ENCODE measurements at regions not wholly inside any gene's neighbourhood (a gene's known extent, or its start where the extent isn't known, plus 50 kb on each side); places are given as distances from the start of the nearest gene placed in this dataset.
"Not testable (repeated sequence)": the region's sequence is repeated elsewhere in the genome, so short reads cannot be mapped to it uniquely, and the experiment has no call there.

DNA sequence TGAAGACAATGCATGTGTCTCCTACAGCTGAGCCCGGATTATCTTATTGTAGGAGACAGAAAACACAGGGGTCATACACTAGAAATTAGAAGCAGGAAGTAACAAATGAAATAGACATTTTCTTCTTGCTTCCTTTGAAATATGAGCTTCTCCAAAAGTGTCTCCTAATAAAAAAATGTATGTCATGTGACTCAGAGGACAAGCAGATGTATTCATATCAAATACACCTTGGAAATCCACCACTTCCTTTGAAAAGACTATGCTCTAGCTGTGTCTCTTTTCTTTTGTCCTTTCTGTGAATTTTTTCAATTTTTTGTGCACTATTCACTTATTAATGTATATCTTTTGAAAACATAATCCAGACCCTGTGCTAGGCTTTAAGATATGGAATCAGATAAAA lies 1906.2 kb downstream of the C4orf33 start:
- Histone ChIP-seq H3K4me3 (ENCODE audit: low read length in 2 of 2) (no peak overlapping the region), H3K36me3 (ENCODE audit: control insufficient read depth in 2 of 2, insufficient read depth in 2 of 2, low read length in 1 of 2) (no peaks in the 10 kb centered on the region), H3K27me3 (ENCODE audit: control insufficient read depth in 2 of 2, insufficient read depth in 1 of 2, low read length in 1 of 2) (no peaks in the 10 kb centered on the region), H3K27ac (ENCODE audit: low read depth in 1 of 2, low read length in 1 of 2) (no peak overlapping the region), H3K9me3 (ENCODE audit: control insufficient read depth in 2 of 2, insufficient read depth in 1 of 2, low read length in 1 of 2) (no peaks in the 10 kb centered on the region), H3K4me1 (ENCODE audit: control insufficient read depth in 2 of 2, insufficient read depth in 2 of 2, low read length in 2 of 2) (no peaks in the 10 kb centered on the region)
- DNase-seq (ENCODE audit: low read depth in 6 of 9, low spot score in 9 of 9) = no peak
- whole genome bisulfite sequencing = 94% methylated on average over 1 of the region's 1 CpG

DNA sequence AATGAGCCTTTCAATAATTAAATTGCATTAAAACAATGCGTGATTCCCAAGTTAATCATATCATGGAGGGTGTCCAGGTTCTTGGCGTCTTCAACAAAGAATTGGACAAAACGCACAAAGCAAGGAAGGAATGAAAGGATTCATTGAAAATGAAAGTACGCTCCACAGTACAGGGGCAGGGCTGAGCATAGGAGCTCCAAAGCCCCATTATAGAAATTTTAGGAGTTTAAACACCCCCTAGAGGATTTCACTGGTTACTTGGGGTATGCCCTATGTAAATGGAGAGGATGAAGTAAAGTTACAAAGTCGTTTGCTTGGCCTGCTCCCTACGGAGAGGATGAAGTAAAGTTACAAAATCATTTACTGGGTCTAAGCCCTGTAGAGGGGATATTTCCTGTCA lies 1910.4 kb downstream of the C4orf33 start:
- 95% methylated on average over 6 of the region's 6 CpGs for WGBS
- no peak overlapping the region for H3K4me3 ChIP-seq (ENCODE audit: low read length in 2 of 2)

DNA sequence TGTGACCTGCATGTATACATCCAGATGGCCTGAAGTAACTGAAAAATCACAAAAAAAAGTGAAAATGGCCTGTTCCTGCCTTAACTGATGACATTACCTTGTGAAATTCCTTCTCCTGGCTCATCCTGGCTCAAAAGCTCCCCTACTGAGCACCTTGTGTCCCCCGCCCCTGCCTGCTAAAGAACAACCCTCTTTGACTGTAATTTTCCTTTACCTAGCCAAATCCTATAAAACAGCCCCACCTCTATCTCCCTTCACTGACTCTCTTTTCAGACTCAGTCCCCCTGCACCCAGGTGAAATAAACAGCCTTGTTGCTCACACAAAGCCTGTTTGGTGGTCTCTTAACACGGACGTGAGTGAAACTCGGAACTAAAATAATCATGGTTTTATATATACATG lies 1916.0 kb downstream of the C4orf33 start:
- H3K4me1 ChIP-seq (ENCODE audit: control insufficient read depth in 2 of 2, insufficient read depth in 2 of 2, low read length in 2 of 2); H3K27ac ChIP-seq (ENCODE audit: low read depth in 1 of 2, low read length in 1 of 2); H3K9me3 ChIP-seq (ENCODE audit: control insufficient read depth in 2 of 2, insufficient read depth in 1 of 2, low read length in 1 of 2); H3K36me3 ChIP-seq (ENCODE audit: control insufficient read depth in 2 of 2, insufficient read depth in 2 of 2, low read length in 1 of 2); DNase-seq (ENCODE audit: low read depth in 6 of 9, low spot score in 9 of 9); H3K27me3 ChIP-seq (ENCODE audit: control insufficient read depth in 2 of 2, insufficient read depth in 1 of 2, low read length in 1 of 2); H3K4me3 ChIP-seq (ENCODE audit: low read length in 2 of 2): not testable (repeated sequence)
- WGBS = 95% methylated on average over 4 of the region's 4 CpGs

More for the DNA sequence above, 1910.4 kb downstream of the C4orf33 start:
- Histone ChIP-seq H3K36me3 (ENCODE audit: control insufficient read depth in 2 of 2, insufficient read depth in 2 of 2, low read length in 1 of 2) (no peaks in the 10 kb centered on the region), H3K27me3 (ENCODE audit: control insufficient read depth in 2 of 2, insufficient read depth in 1 of 2, low read length in 1 of 2) (no peaks in the 10 kb centered on the region), H3K27ac (ENCODE audit: low read depth in 1 of 2, low read length in 1 of 2) (no peak overlapping the region), H3K9me3 (ENCODE audit: control insufficient read depth in 2 of 2, insufficient read depth in 1 of 2, low read length in 1 of 2) (no peaks in the 10 kb centered on the region), H3K4me1 (ENCODE audit: control insufficient read depth in 2 of 2, insufficient read depth in 2 of 2, low read length in 2 of 2) (no peaks in the 10 kb centered on the region)
- no peak for DNase-seq (ENCODE audit: low read depth in 6 of 9, low spot score in 9 of 9)

DNA sequence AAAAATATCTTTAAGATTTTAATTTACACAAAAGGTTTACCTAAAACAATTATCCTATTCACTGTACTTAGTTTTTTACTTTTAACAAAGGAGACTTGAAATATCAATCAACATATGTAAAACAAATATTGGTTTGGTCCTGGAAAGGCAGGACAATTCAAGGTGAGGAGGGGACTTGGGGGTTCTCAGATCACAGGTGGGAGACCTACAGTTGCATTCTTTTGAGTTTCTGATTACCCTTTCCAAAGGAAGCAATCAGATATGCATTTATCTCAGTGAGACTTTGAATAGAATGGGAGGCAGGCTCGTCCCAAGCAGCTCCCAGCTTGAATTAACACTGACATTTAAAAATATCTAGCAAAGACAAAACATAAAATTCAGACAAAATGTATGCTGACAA lies 1917.3 kb downstream of the C4orf33 start:
- no peaks in the 10 kb centered on the region for H3K27me3 ChIP-seq (ENCODE audit: control insufficient read depth in 2 of 2, insufficient read depth in 1 of 2, low read length in 1 of 2)

DNA sequence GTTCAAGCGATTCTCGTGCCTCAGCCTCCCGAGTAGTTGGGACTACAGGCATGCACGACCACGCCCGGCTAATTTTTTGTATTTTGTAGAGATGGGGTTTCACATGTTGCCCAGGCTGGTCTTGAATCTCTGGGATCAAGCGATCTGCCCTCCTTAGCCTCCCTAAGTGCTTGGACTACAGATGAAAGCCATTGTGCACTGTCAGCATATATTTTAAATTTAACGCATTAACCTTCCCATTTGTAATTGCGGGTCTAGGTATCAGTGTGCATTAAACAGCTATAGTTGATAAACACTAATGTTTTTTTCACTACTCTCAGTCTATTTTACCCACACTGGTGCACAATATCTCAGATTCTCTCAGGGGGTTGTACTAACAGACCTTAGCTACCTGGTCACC lies 1930.8 kb downstream of the C4orf33 start:
- H3K36me3 ChIP-seq (ENCODE audit: control insufficient read depth in 2 of 2, insufficient read depth in 2 of 2, low read length in 1 of 2) = no peaks in the 10 kb centered on the region
- no peaks in the 10 kb centered on the region for H3K9me3 ChIP-seq (ENCODE audit: control insufficient read depth in 2 of 2, insufficient read depth in 1 of 2, low read length in 1 of 2)
- no peaks in the 10 kb centered on the region for H3K4me1 ChIP-seq (ENCODE audit: control insufficient read depth in 2 of 2, insufficient read depth in 2 of 2, low read length in 2 of 2)
- 98% methylated on average over 9 of the region's 9 CpGs for WGBS
- H3K27me3 ChIP-seq (ENCODE audit: control insufficient read depth in 2 of 2, insufficient read depth in 1 of 2, low read length in 1 of 2) = no peaks in the 10 kb centered on the region
- no peak for DNase-seq (ENCODE audit: low read depth in 6 of 9, low spot score in 9 of 9)
- no peak overlapping the region for H3K4me3 ChIP-seq (ENCODE audit: low read length in 2 of 2)
- H3K27ac ChIP-seq (ENCODE audit: low read depth in 1 of 2, low read length in 1 of 2) = no peak overlapping the region

More for the DNA sequence above, 1917.3 kb downstream of the C4orf33 start:
- DNase-seq (ENCODE audit: low read depth in 6 of 9, low spot score in 9 of 9) = no peak
- Histone ChIP-seq H3K4me3 (ENCODE audit: low read length in 2 of 2) (no peak overlapping the region), H3K27ac (ENCODE audit: low read depth in 1 of 2, low read length in 1 of 2) (no peak overlapping the region), H3K9me3 (ENCODE audit: control insufficient read depth in 2 of 2, insufficient read depth in 1 of 2, low read length in 1 of 2) (no peaks in the 10 kb centered on the region), H3K4me1 (ENCODE audit: control insufficient read depth in 2 of 2, insufficient read depth in 2 of 2, low read length in 2 of 2) (no peaks in the 10 kb centered on the region), H3K36me3 (ENCODE audit: control insufficient read depth in 2 of 2, insufficient read depth in 2 of 2, low read length in 1 of 2) (no peaks in the 10 kb centered on the region)
- WGBS = 80% methylated on average over 1 of the region's 1 CpG

DNA sequence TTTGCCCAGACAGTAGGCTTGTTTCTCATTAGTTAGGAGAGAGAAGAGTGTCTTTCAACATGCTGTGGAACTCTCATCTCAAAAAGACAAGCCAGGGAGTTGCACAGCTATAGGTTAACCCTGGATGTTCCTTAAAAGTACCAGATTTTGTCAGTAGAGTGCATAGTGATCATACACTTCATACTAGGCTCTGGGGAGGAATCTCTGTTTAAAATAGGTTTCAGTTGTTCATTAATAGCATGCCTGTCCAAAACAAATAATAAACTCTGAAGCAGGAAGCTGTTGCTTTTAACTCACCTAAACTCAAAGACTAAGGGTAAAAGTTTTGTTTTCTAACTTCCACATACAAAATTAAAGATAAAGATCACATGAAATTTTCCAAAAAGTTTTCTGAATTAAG lies 1948.4 kb downstream of the C4orf33 start:
- no peaks in the 10 kb centered on the region for H3K4me1 ChIP-seq (ENCODE audit: control insufficient read depth in 2 of 2, insufficient read depth in 2 of 2, low read length in 2 of 2)
- H3K4me3 ChIP-seq (ENCODE audit: low read length in 2 of 2) = no peak overlapping the region

DNA sequence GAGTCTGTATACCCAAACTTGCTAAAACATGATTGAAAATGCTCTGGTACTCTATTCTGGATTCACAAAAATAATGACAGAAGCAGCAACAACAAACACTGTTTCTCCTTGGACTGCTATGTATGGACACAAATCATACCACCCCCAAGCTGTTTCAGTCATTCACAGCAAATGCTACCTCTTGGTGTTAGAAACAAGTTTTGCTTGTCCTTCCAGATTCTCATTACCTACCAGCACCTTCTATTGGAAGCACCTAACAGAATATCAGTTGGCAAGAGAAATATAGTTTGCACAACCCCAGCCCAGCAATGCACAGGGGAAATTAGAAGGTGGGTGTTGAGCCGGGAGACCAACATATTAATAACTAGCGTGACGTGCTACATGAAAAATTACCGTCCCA lies 1950.9 kb downstream of the C4orf33 start:
- DNase-seq (ENCODE audit: low read depth in 6 of 9, low spot score in 9 of 9) = no peak
- Histone ChIP-seq H3K4me1 (ENCODE audit: control insufficient read depth in 2 of 2, insufficient read depth in 2 of 2, low read length in 2 of 2) (no peaks in the 10 kb centered on the region), H3K4me3 (ENCODE audit: low read length in 2 of 2) (no peak overlapping the region), H3K27me3 (ENCODE audit: control insufficient read depth in 2 of 2, insufficient read depth in 1 of 2, low read length in 1 of 2) (no peaks in the 10 kb centered on the region), H3K27ac (ENCODE audit: low read depth in 1 of 2, low read length in 1 of 2) (no peak overlapping the region), H3K36me3 (ENCODE audit: control insufficient read depth in 2 of 2, insufficient read depth in 2 of 2, low read length in 1 of 2) (no peaks in the 10 kb centered on the region), H3K9me3 (ENCODE audit: control insufficient read depth in 2 of 2, insufficient read depth in 1 of 2, low read length in 1 of 2) (no peaks in the 10 kb centered on the region)
- WGBS = 96% methylated on average over 4 of the region's 4 CpGs

More for the DNA sequence above, 1948.4 kb downstream of the C4orf33 start:
- DNase-seq (ENCODE audit: low read depth in 6 of 9, low spot score in 9 of 9) = no peak
- Histone ChIP-seq H3K27ac (ENCODE audit: low read depth in 1 of 2, low read length in 1 of 2) (no peak overlapping the region), H3K27me3 (ENCODE audit: control insufficient read depth in 2 of 2, insufficient read depth in 1 of 2, low read length in 1 of 2) (no peaks in the 10 kb centered on the region), H3K36me3 (ENCODE audit: control insufficient read depth in 2 of 2, insufficient read depth in 2 of 2, low read length in 1 of 2) (no peaks in the 10 kb centered on the region), H3K9me3 (ENCODE audit: control insufficient read depth in 2 of 2, insufficient read depth in 1 of 2, low read length in 1 of 2) (no peaks in the 10 kb centered on the region)

DNA sequence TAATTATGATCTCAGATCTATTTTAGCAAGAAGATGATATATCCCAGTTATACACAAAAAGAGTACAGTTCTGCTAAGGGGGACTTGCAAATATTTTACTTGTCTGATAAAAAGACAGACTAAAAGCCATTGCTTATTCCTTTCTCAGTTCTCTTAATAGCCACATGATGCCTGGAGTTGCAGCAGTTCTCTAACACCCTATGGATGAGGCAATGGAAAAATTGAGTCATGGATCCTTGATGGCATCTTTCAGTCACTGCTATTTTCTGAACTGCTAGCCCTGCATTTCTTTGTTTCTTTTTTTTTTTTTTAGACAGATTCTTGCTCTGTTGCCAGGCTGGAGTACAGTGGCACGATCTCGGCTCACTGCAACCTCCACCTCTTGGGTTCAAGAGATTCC lies 1956.7 kb downstream of the C4orf33 start:
- Histone ChIP-seq H3K27me3 (ENCODE audit: control insufficient read depth in 2 of 2, insufficient read depth in 1 of 2, low read length in 1 of 2) (no peaks in the 10 kb centered on the region), H3K36me3 (ENCODE audit: control insufficient read depth in 2 of 2, insufficient read depth in 2 of 2, low read length in 1 of 2) (no peaks in the 10 kb centered on the region), H3K4me3 (ENCODE audit: low read length in 2 of 2) (no peak overlapping the region), H3K4me1 (ENCODE audit: control insufficient read depth in 2 of 2, insufficient read depth in 2 of 2, low read length in 2 of 2) (no peaks in the 10 kb centered on the region), H3K27ac (ENCODE audit: low read depth in 1 of 2, low read length in 1 of 2) (no peak overlapping the region), H3K9me3 (ENCODE audit: control insufficient read depth in 2 of 2, insufficient read depth in 1 of 2, low read length in 1 of 2) (no peaks in the 10 kb centered on the region)
- 96% methylated on average over 2 of the region's 2 CpGs for WGBS
- no peak for DNase-seq (ENCODE audit: low read depth in 6 of 9, low spot score in 9 of 9)

DNA sequence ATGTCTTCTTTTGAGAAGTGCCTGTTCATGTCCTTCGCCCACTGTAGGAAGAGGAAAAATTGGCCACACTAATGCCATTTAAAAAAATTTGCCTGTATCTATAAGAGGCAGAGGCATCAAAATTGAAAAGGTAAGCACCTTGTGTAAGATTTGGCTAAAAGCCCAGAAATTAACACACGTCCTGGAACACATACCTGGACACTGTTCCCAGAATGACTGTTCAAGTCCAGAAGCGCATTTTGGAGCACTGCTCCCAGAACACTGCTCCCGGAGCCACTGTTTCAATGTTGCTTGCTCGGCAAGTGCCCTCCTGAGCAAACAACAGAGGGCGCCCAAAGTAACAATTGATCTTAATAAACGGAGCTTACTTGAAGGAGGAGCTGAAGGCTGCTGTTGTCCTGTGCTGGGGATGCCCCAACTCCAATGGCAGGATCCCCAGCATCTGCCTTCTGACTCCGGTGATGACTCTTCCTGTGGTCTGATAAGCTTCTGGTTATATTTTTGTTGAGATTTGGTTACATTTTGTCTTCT lies 1958.6 kb downstream of the C4orf33 start:
- Histone ChIP-seq H3K4me1 (ENCODE audit: control insufficient read depth in 2 of 2, insufficient read depth in 2 of 2, low read length in 2 of 2) (no peaks in the 10 kb centered on the region), H3K9me3 (ENCODE audit: control insufficient read depth in 2 of 2, insufficient read depth in 1 of 2, low read length in 1 of 2) (no peaks in the 10 kb centered on the region), H3K36me3 (ENCODE audit: control insufficient read depth in 2 of 2, insufficient read depth in 2 of 2, low read length in 1 of 2) (no peaks in the 10 kb centered on the region), H3K27me3 (ENCODE audit: control insufficient read depth in 2 of 2, insufficient read depth in 1 of 2, low read length in 1 of 2) (no peaks in the 10 kb centered on the region), H3K4me3 (ENCODE audit: low read length in 2 of 2) (no peak overlapping the region), H3K27ac (ENCODE audit: low read depth in 1 of 2, low read length in 1 of 2) (no peak overlapping the region)
- WGBS = 94% methylated on average over 8 of the region's 8 CpGs
- no peak for DNase-seq (ENCODE audit: low read depth in 6 of 9, low spot score in 9 of 9)

DNA sequence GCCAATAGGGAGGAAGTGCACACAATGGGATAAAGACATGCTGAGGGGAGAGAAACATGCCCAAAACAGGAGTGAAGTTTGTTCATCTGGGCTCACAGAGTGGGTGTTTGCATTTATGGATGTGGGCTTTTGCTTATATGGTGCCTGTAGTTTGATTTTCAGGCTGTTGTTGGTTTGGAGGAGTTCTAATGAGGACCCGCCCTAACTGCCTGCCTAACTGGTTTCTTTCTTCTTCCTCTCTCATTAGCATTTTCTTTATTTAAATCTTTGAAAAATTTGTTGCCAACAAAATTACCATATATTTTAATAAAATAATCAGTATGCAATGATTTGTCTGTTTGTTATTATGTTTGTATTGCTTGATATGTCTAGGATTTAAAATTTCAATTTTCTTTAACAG lies 1965.8 kb downstream of the C4orf33 start:
- no peaks in the 10 kb centered on the region for H3K4me1 ChIP-seq (ENCODE audit: control insufficient read depth in 2 of 2, insufficient read depth in 2 of 2, low read length in 2 of 2)
- no peaks in the 10 kb centered on the region for H3K27me3 ChIP-seq (ENCODE audit: control insufficient read depth in 2 of 2, insufficient read depth in 1 of 2, low read length in 1 of 2)
- peaks cover 0 to 24% of the 10 kb centered on the region in 2 donors for H3K9me3 ChIP-seq (ENCODE audit: control insufficient read depth in 2 of 2, insufficient read depth in 1 of 2, low read length in 1 of 2)
- 96% methylated on average over 1 of the region's 1 CpG for WGBS
- H3K27ac ChIP-seq (ENCODE audit: low read depth in 1 of 2, low read length in 1 of 2) = no peak overlapping the region
- DNase-seq (ENCODE audit: low read depth in 6 of 9, low spot score in 9 of 9) = no peak
- H3K4me3 ChIP-seq (ENCODE audit: low read length in 2 of 2) = no peak overlapping the region
- H3K36me3 ChIP-seq (ENCODE audit: control insufficient read depth in 2 of 2, insufficient read depth in 2 of 2, low read length in 1 of 2) = no peaks in the 10 kb centered on the region
